CD14-positive monocyte (primary cell): ENCODE measurements at regions not wholly inside any gene's neighbourhood (a gene's known extent, or its start where the extent isn't known, plus 50 kb on each side); places are given as distances from the start of the nearest gene placed in this dataset.

Source experiments
- DNase-seq, 3 donors: peaks; one replicate each; pipeline ENCODE4 v3.0.0-alpha.2; 2011 to 2022
- H2AFZ ChIP-seq: 2 replicates; pipeline ENCODE4 v1.6.0; 2012; ENCODE audit warnings: mild to moderate bottlenecking, low read depth, low read length, inconsistent platforms; ENCODE audit not compliant: insufficient read depth, poor library complexity, severe bottlenecking
- H3K27ac ChIP-seq, 2 donors: 1 replicate in 1 of 2; 2 replicates in 1 of 2; pipeline ENCODE4 v1.5.1; 2012 to 2013; ENCODE audit warnings: low read length in 2 of 2, control low read depth in 1 of 2, inconsistent platforms in 1 of 2, low read depth in 1 of 2, mild to moderate bottlenecking in 1 of 2
- H3K27me3 ChIP-seq, 2 donors: one replicate each; pipeline versions ENCODE4 v1.6.0 to v1.6.1; 2011 to 2013; ENCODE audit warnings: low read length in 2 of 2; ENCODE audit not compliant: control insufficient read depth in 2 of 2, insufficient read depth in 2 of 2
- H3K36me3 ChIP-seq, 2 donors: replicated peaks in 1 of 2; 1 replicate in 1 of 2; 2 replicates in 1 of 2; pipeline versions ENCODE4 v1.5.1 to v1.6.1; 2012 to 2013; ENCODE audit warnings: low read length in 2 of 2, control low read depth in 1 of 2, inconsistent platforms in 1 of 2, mild to moderate bottlenecking in 1 of 2; ENCODE audit not compliant: insufficient read depth in 2 of 2, control insufficient read depth in 1 of 2
- H3K4me1 ChIP-seq, 2 donors: 1 replicate in 1 of 2; 2 replicates in 1 of 2; pipeline versions ENCODE4 v1.5.1 to v1.6.1; 2012 to 2013; ENCODE audit warnings: low read length in 2 of 2, control low read depth in 1 of 2, inconsistent platforms in 1 of 2, mild to moderate bottlenecking in 1 of 2, moderate library complexity in 1 of 2; ENCODE audit not compliant: insufficient read depth in 2 of 2, control insufficient read depth in 1 of 2
- H3K4me2 ChIP-seq: replicated peaks from 2 replicates; pipeline ENCODE3; 2012; ENCODE audit warnings: low read length, moderate library complexity, mild to moderate bottlenecking; ENCODE audit not compliant: poor library complexity, severe bottlenecking; ENCODE audit errors: extremely low read depth
- H3K4me3 ChIP-seq, 3 experiments: fragments of 200-600 bp in 1 of 3; sonication (generic) in 1 of 3; replicated peaks in 1 of 3; 1 replicate in 2 of 3; 2 replicates in 1 of 3; pipeline ENCODE4 v1.5.1; 2011 to 2013; ENCODE audit warnings: low read length in 3 of 3, mild to moderate bottlenecking in 3 of 3, control low read depth in 2 of 3, low read depth in 2 of 3, inconsistent platforms in 1 of 3, moderate library complexity in 1 of 3
- H3K79me2 ChIP-seq: 2 replicates; pipeline ENCODE4 v1.6.0; 2012; ENCODE audit warnings: mild to moderate bottlenecking, control low read depth, inconsistent platforms, low read length, moderate library complexity; ENCODE audit not compliant: insufficient read depth
- H3K9ac ChIP-seq: 2 replicates; pipeline ENCODE4 v1.6.0; 2017; ENCODE audit warnings: low read length, mild to moderate bottlenecking; ENCODE audit not compliant: insufficient read depth, poor library complexity, severe bottlenecking
- H3K9me3 ChIP-seq, 2 donors: replicated peaks in 1 of 2; 1 replicate in 1 of 2; 2 replicates in 1 of 2; pipeline versions ENCODE4 v1.5.1 to v1.6.1; 2012 to 2013; ENCODE audit warnings: low read length in 2 of 2, control low read depth in 1 of 2; ENCODE audit not compliant: control insufficient read depth in 1 of 2, insufficient read depth in 1 of 2
- H4K20me1 ChIP-seq: 2 replicates; pipeline ENCODE4 v1.6.0; 2012; ENCODE audit warnings: mild to moderate bottlenecking, low read length, control low read depth, moderate library complexity; ENCODE audit not compliant: insufficient read depth
- H3K27ac Mint-ChIP-seq, 7 donors: one replicate each; pipeline ENCODE4 v1.8.0; 2020; ENCODE audit warnings: mild to moderate bottlenecking in 7 of 7, mixed read lengths in 7 of 7, moderate library complexity in 6 of 7, inconsistent platforms in 2 of 7
- H3K27me3 Mint-ChIP-seq, 3 donors: one replicate each; pipeline ENCODE4 v1.8.0; 2021 to 2022; ENCODE audit warnings: low read depth in 3 of 3, mild to moderate bottlenecking in 3 of 3, mixed read lengths in 3 of 3, moderate library complexity in 3 of 3, inconsistent platforms in 1 of 3
- H3K36me3 Mint-ChIP-seq, 2 donors: one replicate each; pipeline ENCODE4 v1.8.0; 2020; ENCODE audit warnings: mixed read lengths in 2 of 2, inconsistent platforms in 1 of 2, mild to moderate bottlenecking in 1 of 2
- H3K4me1 Mint-ChIP-seq: one replicate; pipeline ENCODE4 v1.8.0; 2020; ENCODE audit warnings: mild to moderate bottlenecking, mixed read lengths
- H3K4me3 Mint-ChIP-seq, 2 donors: one replicate each; pipeline ENCODE4 v1.8.0; 2020; ENCODE audit warnings: mild to moderate bottlenecking in 2 of 2, mixed read lengths in 2 of 2, moderate library complexity in 1 of 2
- H3K9me3 Mint-ChIP-seq, 7 donors: one replicate each; pipeline ENCODE4 v1.8.0; 2020 to 2022; ENCODE audit warnings: mixed read lengths in 7 of 7, mild to moderate bottlenecking in 6 of 7, moderate library complexity in 6 of 7, inconsistent platforms in 2 of 7
- WGBS: methylation state at CpG from one replicate; pipeline ENCODE4 v1.1.5; 2013; ENCODE audit warnings: missing lambda C conversion rate; ENCODE audit not compliant: insufficient coverage; 5-methylcytosine and 5-hydroxymethylcytosine counted together
- intact Hi-C, 2 donors: fragments of 100-400 bp; cut with micrococcal nuclease; formaldehyde crosslinking; loops; one replicate each; pipeline versions ENCODE4 v1.15.0 to v1.15.1; 2023
- TF ChIP-seq, protein P1 (sequence below): fragments of 200-600 bp; IDR thresholded peaks from one replicate; pipeline ENCODE4 v1.8.0; 2022; ENCODE audit warnings: antibody characterized with exemption, mild to moderate bottlenecking

DNA sequence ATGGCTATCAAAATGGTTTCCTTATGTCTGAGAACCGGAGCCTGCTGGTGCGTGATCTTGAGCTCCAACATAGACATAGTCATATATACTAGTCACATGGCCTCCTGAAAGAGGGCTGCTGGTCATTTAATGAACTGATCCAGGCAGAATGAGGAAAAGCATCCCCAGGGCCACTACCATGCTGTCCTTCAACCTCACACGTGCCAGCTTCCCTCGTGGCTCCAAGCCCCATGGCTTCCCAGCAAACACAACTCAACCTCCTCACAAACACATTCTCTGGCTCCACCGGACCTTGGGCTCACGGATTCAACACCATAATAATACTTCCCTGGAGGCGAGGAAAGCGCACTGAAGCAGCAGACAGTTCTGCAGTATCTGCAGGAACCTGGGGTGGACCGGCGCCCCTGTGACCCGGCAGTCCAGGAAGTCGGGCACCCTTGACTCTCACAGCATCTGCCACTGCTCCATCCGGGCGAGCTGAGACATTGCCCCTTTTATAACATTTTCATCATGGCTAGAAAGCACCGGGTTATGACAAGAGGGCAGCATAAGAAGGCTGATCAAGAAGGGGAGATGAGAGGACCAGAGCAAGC lies 57.2 kb upstream of the CDH5 start:
- no peak overlapping the region for H3K9ac ChIP-seq
- H3K4me3 Mint-ChIP-seq, result no peak overlapping the region
- H3K27me3 ChIP-seq, result no peaks in the 10 kb centered on the region
- H3K4me1 Mint-ChIP-seq, result peaks cover 4% of the 10 kb centered on the region
- no peaks in the 10 kb centered on the region for H3K4me1 ChIP-seq
- intact Hi-C loops, result no loop called here
- WGBS, result 92% methylated on average over 9 of the region's 15 CpGs
- TF ChIP-seq, protein P1, sequence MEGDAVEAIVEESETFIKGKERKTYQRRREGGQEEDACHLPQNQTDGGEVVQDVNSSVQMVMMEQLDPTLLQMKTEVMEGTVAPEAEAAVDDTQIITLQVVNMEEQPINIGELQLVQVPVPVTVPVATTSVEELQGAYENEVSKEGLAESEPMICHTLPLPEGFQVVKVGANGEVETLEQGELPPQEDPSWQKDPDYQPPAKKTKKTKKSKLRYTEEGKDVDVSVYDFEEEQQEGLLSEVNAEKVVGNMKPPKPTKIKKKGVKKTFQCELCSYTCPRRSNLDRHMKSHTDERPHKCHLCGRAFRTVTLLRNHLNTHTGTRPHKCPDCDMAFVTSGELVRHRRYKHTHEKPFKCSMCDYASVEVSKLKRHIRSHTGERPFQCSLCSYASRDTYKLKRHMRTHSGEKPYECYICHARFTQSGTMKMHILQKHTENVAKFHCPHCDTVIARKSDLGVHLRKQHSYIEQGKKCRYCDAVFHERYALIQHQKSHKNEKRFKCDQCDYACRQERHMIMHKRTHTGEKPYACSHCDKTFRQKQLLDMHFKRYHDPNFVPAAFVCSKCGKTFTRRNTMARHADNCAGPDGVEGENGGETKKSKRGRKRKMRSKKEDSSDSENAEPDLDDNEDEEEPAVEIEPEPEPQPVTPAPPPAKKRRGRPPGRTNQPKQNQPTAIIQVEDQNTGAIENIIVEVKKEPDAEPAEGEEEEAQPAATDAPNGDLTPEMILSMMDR, result no peak
- H3K27ac Mint-ChIP-seq, result no peak overlapping the region
- no peak for DNase-seq
- no peak overlapping the region for H3K4me2 ChIP-seq
- H3K4me3 ChIP-seq, result no peak overlapping the region
- H3K9me3 Mint-ChIP-seq, result peaks cover 0 to 2% (median 0%) of the 10 kb centered on the region in 7 donors
- no peak overlapping the region for H3K27ac ChIP-seq
- no peaks in the 10 kb centered on the region for H3K79me2 ChIP-seq
- no peaks in the 10 kb centered on the region for H4K20me1 ChIP-seq
- no peak overlapping the region for H2AFZ ChIP-seq
- no peaks in the 10 kb centered on the region for H3K9me3 ChIP-seq
- H3K36me3 ChIP-seq, result no peaks in the 10 kb centered on the region
- peaks cover 0 to 12% (median 2%) of the 10 kb centered on the region in 3 donors for H3K27me3 Mint-ChIP-seq
- no peaks in the 10 kb centered on the region for H3K36me3 Mint-ChIP-seq

DNA sequence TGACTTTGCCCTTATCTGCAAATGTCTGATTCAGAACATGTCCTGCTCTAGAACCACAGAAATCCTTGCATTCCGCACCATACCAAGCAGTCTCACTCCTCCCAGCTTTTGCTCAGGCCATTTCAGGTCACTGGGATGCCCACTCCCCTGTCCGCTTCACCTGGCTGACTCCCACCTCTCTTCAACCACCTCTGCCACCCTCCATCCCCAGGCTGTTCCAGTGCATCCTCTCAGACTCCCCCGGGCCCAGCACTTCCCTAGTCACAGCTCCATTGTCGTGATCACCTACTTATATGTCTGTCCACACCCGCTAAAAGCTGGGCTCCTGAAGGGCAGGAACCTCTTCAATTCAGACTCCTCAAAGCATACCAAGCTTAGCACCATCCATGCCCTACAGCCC lies 58.4 kb upstream of the CDH5 start:
- H2AFZ ChIP-seq, result no peak overlapping the region
- Mint-ChIP-seq H3K9me3 (peaks cover 0 to 2% (median 1%) of the 10 kb centered on the region in 7 donors), H3K4me3 (no peak overlapping the region), H3K27ac (peak overlapping the region in 1 of 7 donors; percentile 5), H3K36me3 (no peaks in the 10 kb centered on the region), H3K27me3 (peaks cover 2 to 11% (median 2%) of the 10 kb centered on the region in 3 donors), H3K4me1 (peaks cover 4% of the 10 kb centered on the region)
- H4K20me1 ChIP-seq, result no peaks in the 10 kb centered on the region
- WGBS, result 100% methylated on average over 4 of the region's 5 CpGs
- intact Hi-C loops, result no loop called here
- TF ChIP-seq, protein P1, result no peak
- H3K4me1 ChIP-seq, result no peaks in the 10 kb centered on the region
- no peaks in the 10 kb centered on the region for H3K27me3 ChIP-seq
- no peaks in the 10 kb centered on the region for H3K79me2 ChIP-seq
- H3K4me3 ChIP-seq, result no peak overlapping the region
- H3K27ac ChIP-seq, result no peak overlapping the region
- H3K36me3 ChIP-seq, result no peaks in the 10 kb centered on the region
- no peak for DNase-seq
- no peak overlapping the region for H3K4me2 ChIP-seq
- no peaks in the 10 kb centered on the region for H3K9me3 ChIP-seq
- no peak overlapping the region for H3K9ac ChIP-seq
